Activated naive CD8-positive, alpha-beta T cell treated with anti-CD3 and anti-CD28 coated beads, Interleukin-2, amount 50 U/mL, for 16 hours (primary cell): ENCODE measurements at regions not wholly inside any gene's neighbourhood (a gene's known extent, or its start where the extent isn't known, plus 50 kb on each side); places are given as distances from the start of the nearest gene placed in this dataset.
"Not testable (repeated sequence)": the region's sequence is repeated elsewhere in the genome, so short reads cannot be mapped to it uniquely, and the experiment has no call there.

Experiments
- DNase-seq: peaks from one replicate; pipeline ENCODE4 v3.0.0-alpha.2; 2020; ENCODE audit warnings: low read depth, low spot score

GRCh38 chr17:14553847-14554246, 253.0 kb downstream of the HS3ST3B1 start:
- no peak for DNase-seq

GRCh38 chr17:14552306-14552705, 251.4 kb downstream of the HS3ST3B1 start:
- no peak for DNase-seq

GRCh38 chr17:14547556-14547955, 246.7 kb downstream of the HS3ST3B1 start:
- no peak for DNase-seq

- DNase-seq = no peak
Observed at GRCh38 chr17:14547016-14547415, 246.1 kb downstream of the HS3ST3B1 start.

GRCh38 chr17:14545156-14545906, 244.4 kb downstream of the HS3ST3B1 start:
- no peak for DNase-seq

GRCh38 chr17:14541714-14542113, 240.8 kb downstream of the HS3ST3B1 start:
- DNase-seq = no peak

- DNase-seq = no peak
Observed at GRCh38 chr17:14539801-14540200, 238.9 kb downstream of the HS3ST3B1 start.

GRCh38 chr17:14532242-14532641, 231.4 kb downstream of the HS3ST3B1 start:
- DNase-seq = not testable (repeated sequence)

- DNase-seq = no peak
Observed at GRCh38 chr17:14525551-14526455, 224.9 kb downstream of the HS3ST3B1 start.

- no peak for DNase-seq
Observed at GRCh38 chr17:14522795-14523387, 222.0 kb downstream of the HS3ST3B1 start.

- DNase-seq = not testable (repeated sequence)
Observed at GRCh38 chr17:14518919-14519318, 218.0 kb downstream of the HS3ST3B1 start.

GRCh38 chr17:14514973-14515372, 214.1 kb downstream of the HS3ST3B1 start:
- no peak for DNase-seq

GRCh38 chr17:14513835-14514234, 213.0 kb downstream of the HS3ST3B1 start:
- no peak for DNase-seq

GRCh38 chr17:14510136-14510535, 209.3 kb downstream of the HS3ST3B1 start:
- no peak for DNase-seq

- no peak for DNase-seq
Observed at GRCh38 chr17:14508156-14508555, 207.3 kb downstream of the HS3ST3B1 start.

- DNase-seq = no peak
Observed at GRCh38 chr17:14506364-14506763, 205.5 kb downstream of the HS3ST3B1 start.

- DNase-seq = no peak
Observed at GRCh38 chr17:14505606-14506005, 204.7 kb downstream of the HS3ST3B1 start.

GRCh38 chr17:14499976-14500375, 199.1 kb downstream of the HS3ST3B1 start:
- no peak for DNase-seq

GRCh38 chr17:14498812-14499211, 197.9 kb downstream of the HS3ST3B1 start:
- DNase-seq = no peak

- no peak for DNase-seq
Observed at GRCh38 chr17:14494161-14494560, 193.3 kb downstream of the HS3ST3B1 start.

GRCh38 chr17:14489986-14490385, 189.1 kb downstream of the HS3ST3B1 start:
- no peak for DNase-seq

GRCh38 chr17:14488958-14489550, 188.2 kb downstream of the HS3ST3B1 start:
- DNase-seq = no peak
